GM21528 (cell line): ENCODE measurements at regions not wholly inside any gene's neighbourhood (a gene's known extent, or its start where the extent isn't known, plus 50 kb on each side); places are given as distances from the start of the nearest gene placed in this dataset.
"Not testable (repeated sequence)": the region's sequence is repeated elsewhere in the genome, so short reads cannot be mapped to it uniquely, and the experiment has no call there.

Experiments
- ATAC-seq: cut with Tn5 transposase; IDR thresholded peaks from one replicate; pipeline ENCODE4 v1.9.1; 2021; ENCODE audit warnings: mild to moderate bottlenecking, moderate library complexity; ENCODE audit not compliant: unreplicated experiment, low FRiP score

DNA sequence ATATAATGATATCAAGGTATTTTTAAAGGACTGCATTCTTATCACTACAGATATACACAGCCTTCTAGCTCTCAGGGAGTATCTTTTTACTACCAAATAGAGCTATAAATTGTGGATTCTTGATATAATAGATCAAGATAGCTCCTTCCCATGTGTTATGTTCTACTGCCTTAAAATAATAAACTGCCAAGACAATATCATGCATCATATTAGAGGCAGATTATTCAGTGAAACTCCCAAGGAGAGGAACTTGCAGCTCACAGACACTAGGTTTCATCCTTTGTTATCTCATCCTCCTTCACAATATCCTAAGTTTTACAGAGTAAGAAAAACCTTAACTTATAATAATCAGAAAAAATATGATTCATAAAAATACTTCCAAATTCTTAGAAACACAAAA, 802.8 kb downstream of the DIAPH3 start:
- ATAC-seq = no peak

DNA sequence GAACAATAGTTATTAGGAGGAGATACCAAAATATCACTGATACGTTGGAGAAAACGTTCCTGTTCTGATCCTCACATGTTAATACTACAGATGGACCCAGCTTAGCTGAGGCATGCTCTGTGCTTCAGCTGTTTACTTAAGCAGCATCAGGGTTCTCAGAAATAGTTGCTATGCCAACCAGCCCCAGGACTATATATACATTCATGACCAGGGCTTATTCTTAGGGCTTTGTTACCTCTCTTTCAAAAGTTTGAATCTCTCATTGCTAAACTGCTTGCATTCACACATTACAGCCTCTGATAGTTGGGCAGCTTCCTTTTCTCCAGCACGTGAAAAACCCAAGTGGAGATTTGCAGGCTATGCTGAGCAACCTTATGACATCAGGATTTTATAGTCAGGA, 800.4 kb downstream of the DIAPH3 start:
- no peak for ATAC-seq

DNA sequence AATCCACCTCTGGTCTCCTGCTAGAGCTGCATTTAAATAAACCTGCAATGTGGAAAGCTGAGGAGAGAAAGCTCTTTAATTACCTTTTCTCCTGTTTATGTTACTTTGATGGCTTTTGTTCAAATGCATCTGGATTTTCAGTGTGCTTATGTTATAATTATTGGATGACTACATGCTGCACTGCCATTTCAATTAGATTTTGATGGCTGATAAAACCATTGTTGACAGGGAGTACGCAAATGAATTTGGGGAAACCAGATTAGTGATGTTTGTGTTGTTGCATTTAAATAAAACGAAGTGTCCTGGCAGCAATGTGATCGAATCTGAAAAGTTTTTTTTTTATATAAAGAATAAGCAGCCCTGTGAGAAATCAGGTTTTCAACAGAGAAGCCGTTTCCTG, 799.8 kb downstream of the DIAPH3 start:
- ATAC-seq = no peak

DNA sequence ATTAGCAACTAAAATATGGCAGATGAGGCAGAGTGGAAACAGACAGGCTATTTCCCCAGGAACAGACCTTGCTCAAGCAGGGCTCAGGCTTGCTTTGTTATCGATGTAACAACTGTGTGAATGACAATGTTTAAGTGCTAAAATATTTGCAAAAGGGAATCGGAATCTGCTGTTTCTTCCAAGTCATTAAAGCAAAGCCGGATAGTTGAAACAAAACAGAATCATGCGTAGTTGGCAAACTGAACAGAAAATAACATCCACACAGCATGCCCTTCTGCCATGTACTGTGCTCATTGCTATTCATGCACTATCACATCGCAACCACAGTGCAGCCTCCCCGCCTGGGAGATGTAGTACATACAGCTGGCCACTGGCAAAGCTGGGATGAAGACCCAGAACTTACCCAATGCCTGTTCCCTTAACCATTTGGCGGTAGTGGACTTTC, 799.1 kb downstream of the DIAPH3 start:
- no peak for ATAC-seq

DNA sequence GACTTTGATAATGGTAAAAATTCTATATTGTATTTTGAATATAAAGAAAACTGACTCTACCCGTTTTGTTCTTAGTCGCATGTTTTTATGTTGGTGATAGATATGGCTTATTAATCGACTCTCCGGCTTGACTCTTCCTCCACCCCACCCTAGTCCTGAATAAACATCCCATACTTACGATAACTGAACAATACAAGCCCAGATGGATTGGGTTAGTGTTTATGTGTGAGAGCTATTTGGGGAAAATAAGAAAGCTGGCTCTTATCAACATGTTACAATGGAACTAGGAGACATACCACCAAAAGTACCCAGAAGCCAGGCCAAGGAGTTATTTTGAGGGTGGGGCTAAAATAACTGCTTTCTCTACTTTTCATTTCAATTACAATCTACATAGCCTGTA, 796.3 kb downstream of the DIAPH3 start:
- no peak for ATAC-seq

DNA sequence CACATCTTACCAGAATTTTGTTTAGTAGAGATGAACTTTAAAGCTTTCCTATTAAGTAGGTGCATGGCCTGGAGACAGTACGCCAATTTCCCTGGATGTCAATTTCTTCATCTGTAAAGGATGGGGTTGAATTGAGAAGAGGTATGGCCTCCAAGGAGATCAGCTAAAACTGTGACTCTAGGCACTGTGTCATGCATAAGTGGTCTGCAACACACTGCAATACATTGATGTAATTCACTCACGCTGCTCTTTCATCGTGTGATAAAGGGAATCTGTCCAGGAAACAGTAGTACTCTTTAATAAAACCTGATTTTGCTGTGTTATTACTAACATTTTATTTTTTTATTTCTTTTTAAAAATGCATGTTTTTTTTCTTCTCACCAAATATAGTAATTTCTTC, 795.8 kb downstream of the DIAPH3 start:
- ATAC-seq = no peak

DNA sequence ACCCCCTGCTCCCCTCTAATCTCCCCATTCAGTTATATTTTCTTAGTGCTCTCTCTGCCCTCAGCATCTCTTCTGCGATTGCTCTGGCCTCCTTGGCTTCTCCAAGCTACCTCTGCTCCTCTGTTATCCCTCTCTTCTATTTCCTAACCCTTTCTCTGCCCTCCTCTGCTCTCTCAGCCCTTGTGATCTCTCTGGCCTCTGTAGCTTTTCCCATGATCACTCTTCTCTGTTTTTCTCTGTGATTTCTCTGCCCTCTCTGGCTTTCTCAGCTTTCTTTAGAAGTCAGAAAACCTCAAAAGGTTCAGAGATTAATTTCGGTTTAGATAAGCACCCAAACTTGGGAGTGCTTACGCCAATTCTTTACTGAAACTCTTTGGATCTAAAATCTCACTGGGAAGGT, 795.0 kb downstream of the DIAPH3 start:
- ATAC-seq = no peak

DNA sequence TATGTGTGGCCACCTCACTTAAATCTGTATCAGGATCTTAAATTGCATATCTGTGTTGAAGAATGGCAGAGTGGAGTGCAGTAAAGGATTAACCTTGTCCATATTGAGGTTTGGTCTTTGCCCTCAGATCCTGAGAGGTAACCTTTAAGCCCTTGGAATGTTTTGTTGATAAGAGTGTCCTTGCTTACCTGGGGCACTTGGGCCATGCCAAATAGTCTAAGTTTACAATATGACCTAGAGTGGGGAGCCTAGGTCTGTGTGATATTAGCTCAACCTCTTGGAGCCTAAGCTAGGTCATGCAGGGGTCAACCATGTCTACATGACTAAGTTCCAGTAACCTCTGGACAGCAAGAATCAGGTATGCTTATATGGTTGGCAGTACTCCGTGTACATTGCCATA, 792.5 kb downstream of the DIAPH3 start:
- ATAC-seq = no peak

DNA sequence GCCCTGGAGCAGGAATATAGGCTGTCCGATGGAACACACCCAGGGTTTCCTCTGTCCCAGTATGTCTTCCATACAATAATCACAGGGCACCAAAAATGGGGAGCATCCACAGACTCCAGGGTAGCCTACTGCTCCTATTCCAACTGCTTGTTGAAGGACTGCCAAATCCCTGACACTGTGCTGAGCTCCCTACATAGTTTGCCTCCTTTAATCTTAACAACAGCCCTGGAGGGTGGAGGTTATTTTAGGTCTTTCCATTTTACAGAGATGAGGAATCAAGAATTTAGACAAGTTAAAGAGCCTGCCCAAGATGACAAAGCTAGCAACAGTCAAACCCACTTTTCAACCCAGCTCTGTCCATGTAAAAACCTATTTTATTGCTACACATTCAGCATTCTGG, 790.4 kb downstream of the DIAPH3 start:
- ATAC-seq = no peak

DNA sequence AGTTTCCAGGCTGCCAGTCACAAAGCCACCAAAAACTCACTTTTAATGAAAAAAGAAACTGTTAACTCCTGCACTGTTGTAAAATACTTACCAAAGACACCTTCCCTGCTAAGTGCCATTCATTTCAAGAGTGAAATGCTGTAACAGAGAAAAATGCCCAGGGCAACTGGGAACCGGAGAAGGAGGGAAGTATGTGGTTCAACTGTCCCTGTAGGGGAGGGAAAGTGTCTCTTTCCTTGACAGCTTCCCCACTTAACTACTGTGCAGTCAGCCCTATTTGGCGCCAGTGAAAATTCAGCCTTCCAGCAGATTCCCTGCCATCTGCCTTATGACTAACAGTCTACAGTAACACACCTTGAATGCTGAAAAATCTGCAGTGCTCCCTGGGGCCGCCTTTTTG, 789.0 kb downstream of the DIAPH3 start:
- ATAC-seq = no peak

DNA sequence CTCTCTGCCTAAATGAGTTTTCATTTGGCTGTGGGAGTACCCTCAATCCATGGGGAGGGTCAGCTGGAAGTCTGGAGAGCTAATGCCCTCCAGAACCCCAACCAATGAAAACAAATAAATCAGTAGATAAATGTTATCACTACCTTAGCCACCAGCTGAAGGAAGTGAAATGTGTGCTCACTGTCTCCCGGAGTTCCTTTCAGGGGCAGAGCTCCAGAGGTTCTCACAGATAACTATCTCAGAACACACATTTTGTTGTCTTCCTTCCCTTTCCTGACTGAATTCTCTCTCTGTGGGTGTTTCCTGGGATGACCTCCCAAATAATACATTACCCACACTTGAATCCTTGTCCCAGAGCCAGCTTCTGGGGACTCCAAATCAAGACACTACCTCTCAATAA, 779.6 kb downstream of the DIAPH3 start:
- ATAC-seq = no peak

DNA sequence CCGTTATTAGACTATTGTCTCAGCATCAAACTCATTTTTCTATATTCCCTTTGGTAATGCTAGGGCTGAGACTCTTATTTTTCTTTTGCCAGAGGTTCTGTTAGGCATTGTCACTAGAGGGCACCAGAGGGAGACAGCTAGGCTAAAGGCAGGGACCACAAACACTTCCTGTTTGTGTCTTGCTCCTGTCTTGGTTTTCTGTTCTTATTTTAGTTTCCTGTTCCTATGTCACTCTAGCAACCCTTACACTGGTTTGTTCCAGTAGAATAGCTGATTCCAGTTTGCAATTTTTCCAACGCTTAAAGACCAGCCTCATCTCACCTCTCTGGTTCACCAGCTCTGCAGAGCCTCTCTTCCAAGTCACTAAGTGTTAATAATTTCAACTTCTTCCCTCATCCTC, 772.0 kb downstream of the DIAPH3 start:
- ATAC-seq = peak; percentile 99

DNA sequence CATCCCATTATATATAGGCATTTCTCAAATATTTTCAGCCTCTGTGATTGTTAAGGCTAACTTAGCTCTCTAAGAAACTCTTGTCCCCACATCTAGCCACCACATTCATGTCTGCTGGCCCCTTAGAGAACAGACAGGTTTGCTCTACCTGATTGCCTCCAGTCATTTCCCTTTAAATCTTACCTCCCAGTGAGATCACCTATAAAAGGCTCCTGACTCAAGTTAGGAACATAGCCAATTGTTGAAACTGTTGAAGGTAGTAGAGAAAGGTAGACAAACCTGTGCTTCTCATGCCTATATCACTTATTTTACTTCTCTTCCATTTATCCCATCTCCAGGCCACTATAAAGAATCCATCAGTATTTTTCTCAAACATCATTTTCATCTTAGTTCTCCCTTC, 771.4 kb downstream of the DIAPH3 start:
- ATAC-seq = no peak

DNA sequence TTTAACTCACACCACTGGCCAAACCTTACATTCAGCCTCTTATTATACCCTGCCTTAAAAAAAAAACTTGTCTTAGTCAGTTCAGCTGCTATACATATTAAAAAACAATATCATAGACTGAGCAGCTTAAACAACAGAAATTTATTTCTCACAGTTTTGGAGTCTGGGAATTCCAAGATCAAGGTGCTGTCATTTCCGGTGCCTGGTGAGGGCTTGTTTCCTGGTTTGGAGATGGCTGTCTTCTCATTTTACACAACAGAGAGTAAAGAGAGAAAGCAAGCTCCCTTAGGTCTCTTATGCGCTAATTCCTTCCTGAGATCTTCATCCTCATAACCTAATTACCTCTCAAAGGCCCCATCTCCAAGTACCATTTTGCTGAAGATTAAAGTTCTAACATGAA, 769.2 kb downstream of the DIAPH3 start:
- no peak for ATAC-seq

DNA sequence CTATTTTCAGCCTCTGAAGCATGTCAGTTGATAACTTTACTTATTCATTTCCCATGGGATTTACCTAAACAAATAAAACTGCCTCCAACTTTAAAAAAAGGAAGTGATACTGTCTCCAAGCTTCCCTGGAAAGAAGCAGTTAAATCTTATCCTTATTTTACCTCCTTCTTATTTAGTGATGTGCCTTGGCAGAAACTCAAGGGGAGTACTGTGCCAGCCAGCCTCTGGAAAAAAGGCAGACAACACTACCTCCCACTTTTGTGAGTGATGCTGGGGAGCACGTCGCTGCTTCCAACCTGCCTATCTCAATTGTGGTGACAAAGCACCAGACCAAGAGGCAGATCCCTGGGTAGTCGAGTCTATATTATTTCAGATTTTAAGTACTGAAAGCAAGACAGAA, 765.6 kb downstream of the DIAPH3 start:
- no peak for ATAC-seq

DNA sequence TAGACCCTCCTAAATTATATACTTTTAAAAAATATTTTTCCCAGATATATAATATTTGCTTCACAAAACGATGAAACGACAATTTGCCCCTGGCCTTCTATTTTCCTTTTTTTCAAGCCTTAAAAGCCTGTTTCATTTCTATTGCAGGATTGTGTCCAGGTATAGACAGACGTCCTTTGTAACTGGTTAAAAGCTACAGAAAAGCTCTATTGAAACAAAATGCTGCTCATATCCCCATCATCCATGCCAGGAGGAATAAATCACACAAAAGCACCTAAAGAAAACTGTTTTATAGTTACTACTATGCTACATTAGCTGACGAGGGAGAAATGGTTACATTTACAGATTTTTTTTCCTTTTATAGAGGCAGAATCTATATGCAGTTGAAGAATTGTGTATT, 765.1 kb downstream of the DIAPH3 start:
- ATAC-seq = no peak

DNA sequence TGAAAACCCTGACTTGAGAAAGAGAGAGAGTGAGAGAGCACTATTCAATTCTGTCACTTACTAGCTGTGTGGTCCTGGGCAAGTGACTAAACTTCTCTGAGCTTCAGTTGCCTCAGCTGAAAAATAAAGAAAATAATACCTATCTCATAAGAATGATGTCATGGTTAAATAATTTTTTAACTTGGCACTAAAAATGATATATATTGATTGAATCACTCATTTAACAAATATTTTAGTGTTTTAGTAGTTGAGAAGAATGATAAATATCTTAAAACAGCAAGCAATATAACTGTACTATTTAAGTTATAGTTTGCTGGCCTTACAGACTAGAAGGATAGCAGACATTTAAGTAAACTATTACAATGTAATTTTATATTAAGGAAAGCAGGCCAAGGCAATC, 764.2 kb downstream of the DIAPH3 start:
- ATAC-seq = no peak

DNA sequence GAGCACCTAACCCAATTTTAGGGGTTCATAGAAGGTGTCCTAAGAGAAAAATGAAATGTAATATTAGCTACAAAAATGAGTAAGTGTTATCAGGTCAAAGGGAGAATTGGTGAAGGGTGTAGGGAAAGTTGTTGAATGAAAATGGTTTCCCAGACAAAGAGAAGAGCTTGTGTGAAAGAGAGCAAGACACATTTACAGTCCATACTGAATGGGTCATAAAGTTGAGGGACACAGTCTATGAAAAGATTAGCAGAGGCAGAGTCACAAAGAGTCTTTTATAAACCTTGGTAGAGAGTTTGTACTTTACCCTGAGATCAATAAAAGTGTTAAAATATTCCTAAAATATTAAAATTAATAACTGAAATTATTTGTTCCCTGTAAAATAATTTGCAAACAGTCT, 759.4 kb downstream of the DIAPH3 start:
- no peak for ATAC-seq

DNA sequence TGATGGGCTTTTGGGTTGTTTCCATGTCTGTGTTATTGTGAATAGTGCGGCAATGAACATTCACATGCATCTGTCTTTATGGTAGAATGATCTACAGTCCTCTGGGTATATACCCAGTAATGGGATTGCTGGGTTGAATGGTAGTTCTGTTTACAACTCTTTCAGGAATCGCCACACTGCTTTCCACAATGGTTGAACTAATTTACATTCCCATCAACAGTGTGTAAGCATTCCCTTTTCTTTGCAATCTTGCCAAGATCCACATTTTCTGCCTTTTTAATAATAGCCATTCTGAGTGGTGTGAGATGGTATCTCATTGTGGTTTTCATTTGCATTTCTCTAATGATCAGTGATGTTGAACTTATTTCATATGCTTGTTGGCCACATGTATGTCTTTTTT, 756.5 kb downstream of the DIAPH3 start:
- ATAC-seq = not testable (repeated sequence)

DNA sequence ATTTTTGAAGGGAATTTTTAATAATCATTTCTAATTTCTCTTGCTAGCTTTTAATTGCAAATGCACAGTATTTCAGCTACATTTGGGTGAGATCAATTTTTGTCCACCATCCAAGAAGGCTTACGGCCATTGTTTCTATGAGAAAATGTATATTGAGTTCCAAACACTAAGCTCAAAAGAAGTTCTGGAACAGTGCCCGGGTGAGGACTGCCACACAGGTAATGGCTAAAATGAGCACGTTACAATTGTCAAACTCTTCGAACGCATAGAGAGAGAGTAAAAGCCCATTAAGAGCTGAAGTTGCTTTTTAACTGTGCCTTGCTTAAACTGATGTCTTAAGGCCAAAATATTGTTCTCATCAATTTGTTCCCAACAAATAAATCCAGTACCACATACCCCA, 755.0 kb downstream of the DIAPH3 start:
- no peak for ATAC-seq

DNA sequence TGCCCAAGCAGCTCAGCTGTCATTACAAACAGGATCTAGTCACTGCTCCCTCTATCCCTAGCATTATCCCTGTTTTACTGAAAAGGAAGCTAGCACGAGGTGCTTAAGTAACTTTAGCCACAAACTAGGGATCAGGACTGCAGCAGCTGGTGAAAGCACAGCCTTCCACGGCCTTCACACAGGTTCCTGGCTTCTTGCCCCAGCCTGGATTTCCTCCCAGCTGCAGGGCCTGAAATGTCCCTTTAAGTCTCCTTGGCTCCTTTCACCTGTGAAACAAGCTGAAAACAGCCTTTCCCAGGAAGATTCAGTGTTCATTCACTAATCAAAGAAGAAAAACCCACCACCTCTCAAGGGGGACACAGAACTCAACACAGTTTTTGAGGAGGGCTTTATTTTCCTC, 754.5 kb downstream of the DIAPH3 start:
- ATAC-seq = no peak

DNA sequence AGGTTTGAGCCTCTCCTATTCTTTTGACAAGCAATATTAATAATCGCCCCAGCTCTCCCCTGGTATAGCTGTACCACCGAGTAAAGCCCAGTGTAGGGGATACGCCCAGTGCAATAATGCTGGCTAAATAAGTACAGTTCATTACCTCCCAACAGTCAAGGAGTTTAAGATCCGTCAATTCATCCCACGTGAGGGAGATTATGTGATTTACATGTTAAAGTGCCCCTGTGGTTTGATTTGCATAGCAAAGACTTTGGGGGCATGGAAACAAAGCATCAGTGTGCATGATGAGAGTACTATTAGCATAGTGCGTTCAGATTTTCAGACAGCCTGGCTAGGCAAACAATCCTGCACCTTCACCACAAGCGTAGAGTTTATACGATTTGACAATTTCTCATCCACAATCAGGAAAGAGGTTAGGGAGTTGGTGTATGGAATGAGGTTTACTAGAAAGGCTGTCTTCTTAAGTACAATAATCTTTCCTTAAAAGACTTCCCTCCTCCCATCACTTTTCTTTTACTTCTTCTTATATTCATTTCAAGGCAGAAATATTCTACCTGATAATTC, 754.0 kb downstream of the DIAPH3 start:
- ATAC-seq = no peak

DNA sequence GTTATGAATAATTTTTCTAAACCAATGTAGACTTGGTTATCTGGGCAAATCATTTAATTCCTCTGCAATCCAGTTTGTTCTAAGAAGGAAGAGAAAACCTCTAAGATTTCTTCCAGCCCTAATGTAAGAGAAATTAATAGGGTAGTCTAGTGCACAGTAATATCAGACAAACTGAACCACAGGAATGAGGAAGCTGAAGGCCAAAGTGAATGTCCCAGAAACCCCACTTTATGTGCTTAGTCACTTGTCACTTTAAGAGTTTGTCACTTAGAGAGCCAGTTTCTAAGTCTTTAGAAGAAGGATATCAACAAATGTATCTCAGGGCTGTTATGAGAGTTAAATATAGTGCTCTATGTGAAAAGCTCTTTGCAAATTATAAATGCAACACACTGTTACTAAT, 750.6 kb downstream of the DIAPH3 start:
- ATAC-seq = no peak
